Activated B cell treated with CpG ODN at 0.5 μM for 24 hours (primary cell): ENCODE measurements at regions not wholly inside any gene's neighbourhood (a gene's known extent, or its start where the extent isn't known, plus 50 kb on each side); places are given as distances from the start of the nearest gene placed in this dataset.

ENCODE experiments used
- ATAC-seq: fragments of 200-7000 bp; cut with Tn5 transposase; one replicate; pipeline ENCODE4 v1.10.0; 2021; ENCODE audit warnings: low read depth, mild to moderate bottlenecking, moderate library complexity
- CTCF ChIA-PET: fragments of 350-600 bp; sonication (Branson Sonifier 250); formaldehyde crosslinking; loops from one replicate; lab custom pipeline; 2021; ENCODE audit warnings: antibody characterized with exemption; lab: Charles Lee
- POLR2A ChIA-PET: fragments of 350-600 bp; sonication (Branson Sonifier 250); formaldehyde crosslinking; loops from one replicate; lab custom pipeline; 2021; ENCODE audit warnings: antibody characterized with exemption; lab: Charles Lee
- DNase-seq: peaks from one replicate; pipeline ENCODE4 v3.0.0; 2022
- H3K27ac Mint-ChIP-seq: one replicate; pipeline ENCODE4 v1.8.0; 2020; ENCODE audit warnings: mixed read lengths
- H3K27me3 Mint-ChIP-seq: one replicate; pipeline ENCODE4 v1.8.0; 2021; ENCODE audit warnings: mixed read lengths
- H3K36me3 Mint-ChIP-seq: one replicate; pipeline ENCODE4 v1.8.0; 2021; ENCODE audit warnings: low read depth, mixed read lengths
- H3K4me1 Mint-ChIP-seq: one replicate; pipeline ENCODE4 v1.8.0; 2021; ENCODE audit warnings: mixed read lengths
- H3K4me3 Mint-ChIP-seq: one replicate; pipeline ENCODE4 v1.8.0; 2020; ENCODE audit warnings: mild to moderate bottlenecking, mixed read lengths
- H3K9me3 Mint-ChIP-seq: one replicate; pipeline ENCODE4 v1.8.0; 2020; ENCODE audit warnings: mixed read lengths
- CTCF ChIP-seq: fragments of 200-600 bp; IDR thresholded peaks from one replicate; pipeline ENCODE4 v1.8.0; 2022; ENCODE audit warnings: antibody characterized with exemption, mild to moderate bottlenecking
- intact Hi-C: fragments of 100-400 bp; cut with micrococcal nuclease; formaldehyde crosslinking; loops from one replicate; pipeline ENCODE4 v1.15.1; 2024

GRCh38 chr1:181142096-181142958, 53.8 kb downstream of the IER5 start:
- peak overlapping the region; percentile 76 for H3K27ac Mint-ChIP-seq
- peak overlapping the region; percentile 72 for H3K4me3 Mint-ChIP-seq
- DNase-seq (peak; percentile 86), ATAC-seq (peak; percentile 95)
- ChIA-PET POLR2A (interaction anchor here (0.8 to 33.3 kb wide), 14 partner anchors 7 to 121 kb away, joined by 3 to 1783 read pairs (median 5); partner anchors contain the start of genes IER5, MR1 and STX6), CTCF (interaction anchor here (0.7 to 8.2 kb wide), 35 partner anchors 10 to 627 kb away, joined by 3 to 194 read pairs (median 5); partner anchors contain the start of genes IER5 and STX6)
- no peaks in the 10 kb centered on the region for H3K9me3 Mint-ChIP-seq
- peaks cover 48% of the 10 kb centered on the region for H3K4me1 Mint-ChIP-seq
- intact Hi-C loops: loop anchor here (1.0 to 5.0 kb wide), 12 partner anchors 11 to 260 kb away; partner anchors contain the start of genes IER5 and MR1
- TF ChIP-seq CTCF: peak; percentile 79
- no peaks in the 10 kb centered on the region for H3K36me3 Mint-ChIP-seq
- no peaks in the 10 kb centered on the region for H3K27me3 Mint-ChIP-seq

GRCh38 chr1:181143102-181143859, 54.8 kb downstream of the IER5 start:
- ChIA-PET CTCF (interaction anchor here (0.8 to 8.2 kb wide), 23 partner anchors 10 to 627 kb away, joined by 3 to 194 read pairs (median 13); partner anchors contain the start of gene IER5), POLR2A (interaction anchor here (0.8 to 33.3 kb wide), 9 partner anchors 8 to 122 kb away, joined by 3 to 1783 read pairs (median 4); partner anchors contain the start of genes IER5, MR1 and STX6)
- Mint-ChIP-seq H3K36me3 (no peaks in the 10 kb centered on the region), H3K27me3 (no peaks in the 10 kb centered on the region), H3K27ac (no peak overlapping the region), H3K9me3 (no peaks in the 10 kb centered on the region), H3K4me3 (no peak overlapping the region), H3K4me1 (peaks cover 44% of the 10 kb centered on the region)
- no peak for ATAC-seq
- no peak for DNase-seq
- intact Hi-C loops: loop anchor here (2.0 to 5.0 kb wide), 3 partner anchors 38 to 191 kb away; no protein-coding TSS in a partner anchor
- TF ChIP-seq CTCF: no peak

- H3K4me3 Mint-ChIP-seq: no peak overlapping the region
- no peaks in the 10 kb centered on the region for H3K36me3 Mint-ChIP-seq
- ChIA-PET POLR2A (interaction anchor here (1.0 to 33.3 kb wide), 3 partner anchors 16 to 106 kb away, joined by 3 to 1783 read pairs (median 3); partner anchors contain the start of gene IER5), CTCF (interaction anchor here (1.0 to 8.2 kb wide), 9 partner anchors 9 to 628 kb away, joined by 3 to 194 read pairs (median 24); partner anchors contain the start of gene IER5)
- H3K27ac Mint-ChIP-seq: no peak overlapping the region
- no peak for ATAC-seq
- H3K27me3 Mint-ChIP-seq: no peaks in the 10 kb centered on the region
- no peaks in the 10 kb centered on the region for H3K9me3 Mint-ChIP-seq
- peaks cover 45% of the 10 kb centered on the region for H3K4me1 Mint-ChIP-seq
- no peak for DNase-seq
- intact Hi-C loops: loop anchor here (5.0 kb wide), 1 partner anchor 192 kb away; no protein-coding TSS in a partner anchor
- TF ChIP-seq CTCF: no peak
Measured at GRCh38 chr1:181144238-181144637, 55.7 kb downstream of the IER5 start.

- CTCF ChIA-PET: interaction anchor here (0.6 to 2.7 kb wide), 3 partner anchors 37 to 267 kb away, joined by 3 to 18 read pairs (median 4); no protein-coding TSS in a partner anchor
- ATAC-seq: no peak
- H3K27ac Mint-ChIP-seq: no peak overlapping the region
- H3K27me3 Mint-ChIP-seq: no peaks in the 10 kb centered on the region
- intact Hi-C loops: no loop called here
- no peak for TF ChIP-seq CTCF
- H3K9me3 Mint-ChIP-seq: no peaks in the 10 kb centered on the region
- H3K4me3 Mint-ChIP-seq: no peak overlapping the region
- POLR2A ChIA-PET: interaction anchor here (1.0 to 3.5 kb wide), 7 partner anchors 13 to 646 kb away, joined by 3 to 16 read pairs (median 5); partner anchors contain the start of genes ACBD6 and IER5
- peaks cover 51% of the 10 kb centered on the region for H3K4me1 Mint-ChIP-seq
- no peak for DNase-seq
- H3K36me3 Mint-ChIP-seq: no peaks in the 10 kb centered on the region
Measured at GRCh38 chr1:181148636-181149035, 60.1 kb downstream of the IER5 start.
